SIG-M5 treated with dmso at 0.1 percent for 504 hours (cell line): ENCODE measurements at regions not wholly inside any gene's neighbourhood (a gene's known extent, or its start where the extent isn't known, plus 50 kb on each side); places are given as distances from the start of the nearest gene placed in this dataset.
A peak's percentile ranks its signal among the peaks of the same experiment; 100 is the strongest.

Experiments used
- DNase-seq: peaks from one replicate; lab custom pipeline; 2025; ENCODE audit not compliant: unreplicated experiment; lab: John Stamatoyannopoulos, UW

- no peak for DNase-seq
Measured at GRCh38 chr18:5646739-5647138, 102.9 kb upstream of the EPB41L3 start.

- DNase-seq = no peak
Measured at GRCh38 chr18:5643288-5643687, 99.5 kb upstream of the EPB41L3 start.

DNA sequence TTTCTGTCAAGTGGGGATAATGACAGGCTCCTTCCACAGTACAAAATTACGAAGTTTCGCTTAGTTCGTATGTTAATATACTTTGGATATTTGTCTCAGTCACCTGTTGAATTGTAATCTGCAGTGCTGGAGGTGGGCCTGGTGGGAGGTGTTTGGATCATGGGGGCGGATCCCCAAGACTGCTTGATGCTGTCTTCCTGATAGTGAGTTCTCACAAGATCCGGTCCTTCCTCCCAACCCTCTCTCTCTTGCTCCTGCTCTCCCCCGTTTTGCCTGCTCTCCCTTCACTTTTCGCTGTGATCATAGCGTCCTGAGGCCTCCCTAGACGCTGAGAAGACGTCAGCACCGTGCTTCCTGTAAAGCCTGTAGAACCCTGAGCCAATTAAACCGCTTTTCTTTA lies 97.1 kb upstream of the EPB41L3 start:
- no peak for DNase-seq

DNA sequence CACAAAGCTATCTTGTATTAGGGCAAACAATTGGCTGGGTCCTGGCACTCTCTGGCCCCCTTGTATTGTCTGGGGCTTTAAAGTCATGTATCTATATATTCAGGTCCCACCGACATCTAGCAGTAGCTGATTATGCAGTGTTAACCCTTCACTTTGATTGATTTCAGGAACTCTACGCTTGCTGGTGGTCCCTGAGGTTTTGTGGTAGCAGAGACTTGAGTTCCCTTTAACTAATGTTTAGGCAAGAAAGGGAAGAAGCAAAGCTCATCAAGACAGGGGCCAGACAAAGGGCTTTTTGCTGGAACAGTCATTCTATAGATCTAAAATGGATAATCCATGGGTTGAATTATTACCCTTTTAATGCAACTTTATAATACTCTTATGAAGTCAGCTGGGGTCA lies 95.3 kb upstream of the EPB41L3 start:
- no peak for DNase-seq

GRCh38 chr18:5632041-5632440 lies 88.2 kb upstream of the EPB41L3 start:
- no peak for DNase-seq

DNA sequence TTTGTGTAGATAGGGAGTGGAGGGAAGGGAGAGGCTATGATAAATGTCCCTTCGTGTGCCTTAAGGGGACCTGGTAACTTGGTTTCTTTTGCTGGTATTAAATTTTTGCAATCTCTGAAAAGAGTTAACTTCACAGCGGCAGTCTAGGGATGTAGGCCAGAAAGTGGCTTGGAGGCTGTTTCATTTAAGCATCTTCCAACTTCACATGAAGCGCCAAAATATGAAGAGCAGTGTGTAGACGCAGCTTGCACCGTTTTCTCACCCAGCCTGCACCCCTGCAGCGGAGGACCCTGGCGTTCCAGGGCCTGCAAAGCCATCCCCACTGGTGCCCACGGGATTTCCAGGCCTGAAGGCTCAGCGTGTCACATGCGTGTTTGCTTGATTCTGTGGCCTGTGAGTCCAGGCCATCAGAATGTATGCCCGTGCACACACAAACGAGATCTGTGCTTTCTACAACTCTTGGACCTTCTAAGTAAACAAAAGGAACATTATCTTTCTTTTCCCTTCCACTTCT lies 87.2 kb upstream of the EPB41L3 start:
- no peak for DNase-seq

- peak; percentile 30 for DNase-seq
Measured at GRCh38 chr18:5630057-5630899, 86.5 kb upstream of the EPB41L3 start.

DNA sequence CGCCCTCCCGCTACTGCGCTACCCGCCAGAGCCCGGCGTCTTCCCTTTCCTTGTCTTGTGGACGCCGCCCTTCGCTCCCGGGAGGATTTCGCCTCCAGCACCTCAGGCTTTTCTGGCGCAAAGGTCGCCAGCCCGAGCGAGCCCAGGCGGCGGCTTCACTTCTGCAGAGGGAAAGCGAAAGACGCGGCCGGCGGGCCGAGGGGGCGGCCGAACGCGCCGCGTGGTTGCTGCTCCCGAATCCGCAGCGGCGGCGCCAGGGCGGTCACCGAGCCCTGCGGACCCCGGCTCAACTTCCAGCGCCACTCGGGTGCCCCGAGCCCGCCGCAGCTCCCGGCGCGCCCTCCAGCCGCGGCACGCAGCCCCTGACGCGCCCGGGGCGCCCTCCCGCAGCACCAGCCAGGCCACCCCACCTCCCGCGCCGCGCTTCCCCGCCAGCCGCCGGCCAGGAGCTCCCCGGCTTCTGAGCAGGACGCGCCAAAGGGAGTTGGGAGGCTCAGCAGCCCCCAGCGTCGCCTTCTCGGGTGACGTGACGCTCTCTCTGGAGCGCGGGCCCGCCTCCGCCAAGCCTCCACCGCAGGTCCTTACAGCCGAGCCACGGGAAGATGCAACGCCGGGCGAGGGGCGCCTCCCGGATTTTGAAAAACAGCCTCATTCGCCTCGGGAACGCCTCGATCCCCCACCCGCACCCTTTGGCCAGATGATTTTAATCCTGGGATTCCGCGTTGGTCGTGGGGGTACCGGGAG lies 84.9 kb upstream of the EPB41L3 start:
- no peak for DNase-seq

GRCh38 chr18:5627776-5628511 lies 84.1 kb upstream of the EPB41L3 start:
- DNase-seq = no peak

DNA sequence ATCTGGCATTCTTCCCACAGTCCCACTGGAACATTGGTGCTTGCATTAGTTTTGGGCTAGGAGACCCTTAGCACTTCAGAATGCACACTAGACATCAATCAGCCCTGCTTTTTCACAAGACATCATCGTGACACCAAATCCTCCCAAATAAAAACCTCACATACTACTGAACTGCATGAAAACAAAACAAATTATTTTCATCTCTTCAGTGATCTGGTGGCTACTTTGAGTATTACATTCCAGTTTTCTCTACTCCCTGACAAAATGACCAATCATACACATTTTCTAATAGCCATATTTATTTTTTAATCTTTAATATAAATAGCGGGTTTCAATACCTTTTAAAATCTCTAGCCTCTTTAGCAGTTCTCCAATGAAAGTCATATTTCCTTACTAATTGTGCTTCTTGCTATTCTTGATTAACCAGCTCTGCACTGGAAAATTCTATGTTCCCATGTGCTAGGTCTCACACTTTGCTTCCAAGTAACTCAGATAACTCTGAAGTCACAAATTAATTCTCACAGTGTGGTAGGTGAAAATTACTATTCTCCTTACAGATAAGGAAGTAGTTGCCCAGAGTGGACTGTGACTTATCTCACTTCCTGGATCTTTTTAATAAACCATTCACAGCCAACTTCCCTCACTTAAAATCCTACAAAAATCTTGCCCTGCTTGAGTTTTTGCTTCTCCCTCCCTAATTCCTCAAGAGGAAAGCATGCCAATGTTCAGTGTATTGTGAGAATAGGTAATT lies 82.5 kb upstream of the EPB41L3 start:
- DNase-seq = no peak

DNA sequence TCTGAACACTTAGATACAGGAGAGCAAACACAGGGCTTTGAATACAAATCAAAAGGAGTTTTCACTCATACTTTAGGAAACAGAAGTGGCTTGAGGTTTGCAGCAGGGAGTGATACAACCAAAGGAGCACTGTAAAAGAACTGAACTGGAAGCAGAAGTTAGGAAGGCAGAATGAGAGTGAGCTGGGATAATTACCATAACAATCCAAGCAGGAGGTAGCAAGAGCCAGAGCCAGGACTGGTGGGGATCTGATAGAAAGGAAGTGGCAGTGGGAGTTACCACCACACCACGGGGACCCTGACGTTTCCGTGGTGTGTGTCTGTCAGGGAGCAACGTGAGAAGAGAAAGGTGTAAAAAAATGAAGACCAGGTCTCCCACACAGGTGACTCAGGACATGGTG lies 81.3 kb upstream of the EPB41L3 start:
- DNase-seq = no peak

GRCh38 chr18:5622905-5623304 lies 79.1 kb upstream of the EPB41L3 start:
- DNase-seq = no peak

DNA sequence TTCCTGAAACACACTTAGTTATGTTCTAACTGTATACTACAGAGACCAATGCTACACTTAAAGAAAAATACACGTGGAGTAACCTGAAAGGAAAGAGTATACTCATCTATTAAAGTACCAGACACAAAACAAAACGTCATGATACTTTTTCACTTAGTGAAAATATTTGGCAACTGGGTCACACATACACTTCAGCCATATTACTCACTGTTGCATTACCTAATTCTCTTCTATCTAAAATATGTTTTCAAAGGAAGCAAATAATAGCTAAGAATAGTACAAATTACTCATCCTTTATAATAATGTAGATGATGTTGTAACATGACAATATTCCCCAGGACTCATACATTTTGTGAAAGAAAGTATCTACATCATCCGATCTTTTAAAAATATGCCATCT lies 76.5 kb upstream of the EPB41L3 start:
- no peak for DNase-seq

GRCh38 chr18:5619376-5619775 lies 75.6 kb upstream of the EPB41L3 start:
- no peak for DNase-seq

- DNase-seq = no peak
Measured at GRCh38 chr18:5618047-5618688, 74.4 kb upstream of the EPB41L3 start.

- DNase-seq = no peak
Measured at GRCh38 chr18:5611221-5611620, 67.4 kb upstream of the EPB41L3 start.

DNA sequence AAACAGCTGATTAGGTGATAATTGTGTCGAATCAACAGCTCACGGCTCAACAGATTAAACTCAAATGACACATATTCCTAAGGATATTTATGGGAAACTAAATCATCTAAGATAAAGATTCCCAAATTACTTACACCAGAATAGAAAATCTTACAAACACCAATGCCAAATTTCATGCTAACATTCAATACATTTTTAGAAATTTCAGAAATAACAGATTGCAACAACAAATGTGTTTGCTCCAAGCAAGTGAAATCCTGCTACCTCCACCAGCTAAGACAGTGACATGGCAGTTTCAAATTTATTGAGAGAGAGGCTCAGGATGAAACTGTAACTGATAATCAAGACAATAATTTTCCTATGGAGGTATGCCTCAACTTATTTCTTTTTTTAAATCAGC lies 65.0 kb upstream of the EPB41L3 start:
- DNase-seq = no peak

DNA sequence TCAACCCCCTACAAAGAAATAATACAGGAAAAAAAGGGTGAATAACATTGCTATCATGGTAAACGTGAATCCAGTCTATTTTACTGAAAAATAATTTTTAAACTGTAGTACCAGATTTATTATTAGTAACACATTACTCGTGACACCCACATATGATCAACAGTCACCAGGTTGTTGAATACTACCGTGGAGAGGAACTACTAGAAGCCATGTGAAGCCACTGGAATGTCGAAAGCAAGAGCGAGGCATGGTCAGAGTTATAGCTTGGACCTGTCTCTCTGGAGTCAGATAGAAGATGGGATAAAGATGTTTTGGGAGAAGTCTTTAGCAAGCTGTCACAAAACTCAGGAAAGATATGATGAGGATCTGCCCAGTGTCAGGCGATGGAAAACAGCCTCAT lies 63.2 kb upstream of the EPB41L3 start:
- DNase-seq = no peak

GRCh38 chr18:5604778-5605177 lies 61.0 kb upstream of the EPB41L3 start:
- no peak for DNase-seq

DNA sequence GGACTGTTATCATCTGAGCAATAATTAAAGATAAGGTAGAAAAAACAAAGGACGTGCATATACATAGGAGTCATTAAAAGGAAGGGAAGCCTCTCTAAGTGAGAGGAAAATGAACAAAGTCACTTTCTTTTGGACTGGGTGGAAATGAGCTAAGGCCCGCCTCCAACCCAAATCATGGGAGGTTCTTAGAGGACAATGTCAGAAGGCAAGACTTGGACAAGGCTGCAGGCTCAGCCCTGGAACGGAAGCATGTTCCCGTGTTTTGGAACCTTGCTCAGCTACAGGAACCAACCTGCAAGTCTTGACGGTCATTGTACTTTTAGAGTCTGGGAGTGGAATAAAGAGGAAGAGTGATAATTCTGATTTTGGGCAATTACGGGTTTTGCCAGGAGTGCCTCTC lies 59.4 kb upstream of the EPB41L3 start:
- no peak for DNase-seq
